Mesenchymal stem cell (in vitro differentiated cells and primary cell): ENCODE measurements at regions not wholly inside any gene's neighbourhood (a gene's known extent, or its start where the extent isn't known, plus 50 kb on each side); places are given as distances from the start of the nearest gene placed in this dataset.
A peak's percentile ranks its signal among the peaks of the same experiment; 100 is the strongest.

ENCODE experiments used
- DNase-seq: peaks from one replicate; pipeline ENCODE4 v3.0.0-alpha.2; 2013
- H2AFZ ChIP-seq: one replicate; pipeline ENCODE4 v1.6.1; 2013; ENCODE audit warnings: low read depth, mild to moderate bottlenecking, control low read depth, inconsistent platforms, low read length, moderate library complexity
- H2AK5ac ChIP-seq: 2 replicates; pipeline ENCODE4 v1.6.1; 2013; ENCODE audit warnings: low read length, moderate library complexity, mild to moderate bottlenecking, inconsistent platforms; ENCODE audit not compliant: severe bottlenecking
- H2BK120ac ChIP-seq: one replicate; pipeline ENCODE4 v1.6.1; 2013; ENCODE audit warnings: low read depth, mild to moderate bottlenecking, inconsistent platforms, low read length, moderate library complexity
- H2BK12ac ChIP-seq, 2 experiments: one replicate each; pipeline ENCODE4 v1.6.1; 2013; ENCODE audit warnings: inconsistent platforms in 2 of 2, low read length in 2 of 2, mild to moderate bottlenecking in 2 of 2, moderate library complexity in 2 of 2, control low read depth in 1 of 2
- H2BK15ac ChIP-seq: one replicate; pipeline ENCODE4 v1.6.1; 2013; ENCODE audit warnings: mild to moderate bottlenecking, low read depth, inconsistent platforms; ENCODE audit not compliant: poor library complexity, severe bottlenecking
- H2BK5ac ChIP-seq: 2 replicates; pipeline ENCODE4 v1.6.1; 2013; ENCODE audit warnings: low read depth, mild to moderate bottlenecking, low read length, control low read depth, inconsistent platforms; ENCODE audit not compliant: poor library complexity, severe bottlenecking
- H3K14ac ChIP-seq, 2 experiments: one replicate each; pipeline ENCODE4 v1.6.1; 2013; ENCODE audit warnings: inconsistent platforms in 2 of 2, low read length in 2 of 2, control low read depth in 1 of 2, mild to moderate bottlenecking in 1 of 2, moderate library complexity in 1 of 2
- H3K18ac ChIP-seq, 2 experiments: one replicate each; pipeline ENCODE4 v1.6.1; 2013; ENCODE audit warnings: inconsistent platforms in 2 of 2, low read length in 2 of 2, control low read depth in 1 of 2, low read depth in 1 of 2, mild to moderate bottlenecking in 1 of 2
- H3K23ac ChIP-seq, 2 experiments: one replicate each; pipeline ENCODE4 v1.6.1; 2013; ENCODE audit warnings: inconsistent platforms in 2 of 2, low read length in 2 of 2, mild to moderate bottlenecking in 2 of 2, moderate library complexity in 2 of 2, control low read depth in 1 of 2
- H3K27ac ChIP-seq: 2 replicates; pipeline ENCODE4 v1.5.1; 2013; ENCODE audit warnings: mild to moderate bottlenecking, moderate library complexity, low read length, control low read depth, inconsistent platforms; ENCODE audit not compliant: poor library complexity, severe bottlenecking
- H3K27me3 ChIP-seq, 2 experiments: 2 replicates each; pipeline versions ENCODE4 v1.6.1 to v1.7.0; 2013; ENCODE audit warnings: low read length in 2 of 2, mild to moderate bottlenecking in 2 of 2, moderate library complexity in 2 of 2, control low read depth in 1 of 2, inconsistent platforms in 1 of 2; ENCODE audit not compliant: control insufficient read depth in 1 of 2, insufficient read depth in 1 of 2
- H3K36me3 ChIP-seq, 2 experiments: 2 replicates each; pipeline versions ENCODE4 v1.6.1 to v1.7.0; 2013; ENCODE audit warnings: low read length in 2 of 2, control low read depth in 1 of 2, inconsistent platforms in 1 of 2, low read depth in 1 of 2, mild to moderate bottlenecking in 1 of 2; ENCODE audit not compliant: insufficient read depth in 2 of 2, control insufficient read depth in 1 of 2
- H3K4ac ChIP-seq, 2 experiments: one replicate each; pipeline ENCODE4 v1.6.1; 2013; ENCODE audit warnings: inconsistent platforms in 2 of 2, low read length in 2 of 2, mild to moderate bottlenecking in 2 of 2, moderate library complexity in 2 of 2, control low read depth in 1 of 2, low read depth in 1 of 2
- H3K4me1 ChIP-seq: 2 replicates; pipeline ENCODE4 v1.6.1; 2013; ENCODE audit warnings: low read depth, low read length, control low read depth; ENCODE audit not compliant: control insufficient read depth, insufficient read depth
- H3K4me2 ChIP-seq: 2 replicates; pipeline ENCODE4 v1.6.1; 2013; ENCODE audit warnings: low read length, mild to moderate bottlenecking, inconsistent platforms; ENCODE audit not compliant: poor library complexity, severe bottlenecking
- H3K4me3 ChIP-seq, 2 experiments: 2 replicates each; pipeline versions ENCODE4 v1.5.1 to v1.7.0; 2013; ENCODE audit warnings: low read length in 2 of 2, mild to moderate bottlenecking in 2 of 2, control low read depth in 1 of 2, low read depth in 1 of 2; ENCODE audit not compliant: insufficient read depth in 1 of 2
- H3K79me1 ChIP-seq: replicated peaks from 2 replicates; pipeline ENCODE4 v1.6.1; 2013; ENCODE audit warnings: mild to moderate bottlenecking, control low read depth, low read length, inconsistent platforms; ENCODE audit not compliant: poor library complexity, severe bottlenecking
- H3K9ac ChIP-seq: 2 replicates; pipeline ENCODE4 v1.7.0; 2013; ENCODE audit warnings: mild to moderate bottlenecking, low read length, moderate library complexity
- H3K9me3 ChIP-seq: 2 replicates; pipeline ENCODE4 v1.7.0; 2013; ENCODE audit warnings: mild to moderate bottlenecking, low read length; ENCODE audit not compliant: control insufficient read depth
- H4K8ac ChIP-seq: one replicate; pipeline ENCODE4 v1.6.1; 2013; ENCODE audit warnings: inconsistent platforms, mild to moderate bottlenecking, low read length, moderate library complexity
- H4K91ac ChIP-seq: one replicate; pipeline ENCODE4 v1.6.1; 2013; ENCODE audit warnings: mild to moderate bottlenecking, low read length, inconsistent platforms
- WGBS: methylation state at CpG from one replicate; pipeline ENCODE4 v1.1.7; 2013; ENCODE audit warnings: mixed read lengths; 5-methylcytosine and 5-hydroxymethylcytosine counted together

DNA sequence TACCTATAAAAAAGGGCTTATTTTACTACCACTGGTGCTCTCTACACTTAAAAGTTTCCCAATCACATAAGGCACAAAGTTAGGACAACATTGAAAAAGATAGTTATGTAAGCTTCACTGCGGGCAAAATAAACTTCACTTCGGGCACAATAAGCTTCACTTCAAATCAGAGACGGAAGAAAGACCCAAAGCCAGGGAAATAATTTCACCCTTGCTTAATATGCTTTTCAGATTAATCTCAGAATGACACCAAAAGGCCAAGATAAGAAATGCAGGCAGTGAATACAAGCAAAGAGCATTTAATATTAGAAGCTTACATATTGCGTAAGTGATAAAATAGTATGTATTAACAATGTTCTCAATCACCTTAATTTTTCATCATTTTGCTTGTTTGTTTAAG, 444.2 kb downstream of the SETD4 start:
- no peak overlapping the region for H3K4me3 ChIP-seq
- no peak overlapping the region for H3K14ac ChIP-seq
- H3K9ac ChIP-seq, result peak overlapping the region; percentile 76
- H2BK15ac ChIP-seq, result no peak overlapping the region
- H3K4ac ChIP-seq, result no peak overlapping the region
- no peak overlapping the region for H2AK5ac ChIP-seq
- no peak overlapping the region for H4K91ac ChIP-seq
- 79% methylated on average over 3 of the region's 4 CpGs for WGBS
- no peak overlapping the region for H3K18ac ChIP-seq
- H4K8ac ChIP-seq, result no peak overlapping the region
- H3K23ac ChIP-seq, result no peak overlapping the region
- no peak overlapping the region for H2BK5ac ChIP-seq
- no peaks in the 10 kb centered on the region for H3K36me3 ChIP-seq
- DNase-seq, result peak; percentile 29
- H3K4me1 ChIP-seq, result no peaks in the 10 kb centered on the region
- H2BK12ac ChIP-seq, result no peak overlapping the region
- H3K27ac ChIP-seq, result no peak overlapping the region
- H3K79me1 ChIP-seq, result no peaks in the 10 kb centered on the region
- H3K9me3 ChIP-seq, result no peaks in the 10 kb centered on the region
- H3K4me2 ChIP-seq, result no peak overlapping the region
- H3K27me3 ChIP-seq, result no peaks in the 10 kb centered on the region
- no peak overlapping the region for H2BK120ac ChIP-seq
- no peak overlapping the region for H2AFZ ChIP-seq

DNA sequence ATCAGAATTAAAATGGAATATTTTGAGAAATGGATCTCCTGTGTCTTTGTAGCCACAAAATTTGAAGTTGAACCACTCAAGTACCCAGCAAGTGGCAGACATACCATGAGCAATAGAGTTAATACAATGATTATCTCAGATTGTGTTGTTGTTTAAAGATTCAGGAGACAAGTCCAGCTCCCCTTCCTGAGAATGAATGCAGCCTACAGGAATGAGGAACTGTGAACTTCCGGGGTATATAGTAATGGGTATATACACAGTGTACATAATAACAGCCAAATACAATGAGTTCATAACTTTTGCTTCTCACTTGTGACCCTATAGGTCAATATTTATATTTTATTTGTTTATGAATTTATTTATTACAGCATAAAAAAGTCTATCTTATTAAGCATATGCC, 445.0 kb downstream of the SETD4 start:
- H2BK12ac ChIP-seq, result no peak overlapping the region
- H3K14ac ChIP-seq, result no peak overlapping the region
- WGBS, result no CpG with 5 or more reads among the region's 1 CpG
- no peak overlapping the region for H2AK5ac ChIP-seq
- no peak overlapping the region for H3K23ac ChIP-seq
- no peaks in the 10 kb centered on the region for H3K79me1 ChIP-seq
- no peak overlapping the region for H4K8ac ChIP-seq
- H3K9me3 ChIP-seq, result no peaks in the 10 kb centered on the region
- no peak overlapping the region for H3K4ac ChIP-seq
- no peak for DNase-seq
- H3K9ac ChIP-seq, result peak overlapping the region; percentile 76
- H3K4me3 ChIP-seq, result no peak overlapping the region
- H2BK120ac ChIP-seq, result no peak overlapping the region
- H3K27me3 ChIP-seq, result no peaks in the 10 kb centered on the region
- H2BK15ac ChIP-seq, result no peak overlapping the region
- H3K36me3 ChIP-seq, result no peaks in the 10 kb centered on the region
- no peaks in the 10 kb centered on the region for H3K4me1 ChIP-seq
- H3K4me2 ChIP-seq, result no peak overlapping the region
- H3K27ac ChIP-seq, result no peak overlapping the region
- no peak overlapping the region for H2AFZ ChIP-seq
- no peak overlapping the region for H2BK5ac ChIP-seq
- H4K91ac ChIP-seq, result no peak overlapping the region
- no peak overlapping the region for H3K18ac ChIP-seq

DNA sequence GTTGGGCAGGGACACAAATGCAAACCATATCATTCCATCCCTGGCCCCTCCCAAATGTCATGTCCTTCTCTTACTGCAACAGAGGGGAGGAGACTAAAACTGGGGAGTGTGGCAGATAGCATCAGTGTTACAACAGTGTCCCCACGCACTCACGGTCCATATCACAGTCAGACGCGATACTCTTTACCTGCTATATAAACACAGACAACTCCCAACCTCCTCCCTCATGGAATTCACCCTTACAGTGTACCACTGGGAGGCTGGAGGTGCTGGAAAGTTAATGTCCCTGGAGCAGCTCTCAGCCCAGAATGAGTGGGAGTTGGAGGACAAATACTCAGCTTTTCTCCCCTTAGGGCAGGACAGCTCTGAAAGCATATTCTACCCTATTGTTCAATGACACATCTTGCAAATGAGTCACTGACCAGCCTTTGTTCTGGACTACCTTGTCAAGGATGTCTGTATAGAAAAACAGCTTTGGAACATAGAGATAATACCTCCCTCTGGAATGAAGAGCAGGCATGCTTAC, 445.9 kb downstream of the SETD4 start:
- Histone ChIP-seq H3K9ac (no peak overlapping the region), H3K23ac (no peak overlapping the region), H3K27ac (no peak overlapping the region), H2BK15ac (no peak overlapping the region), H2AK5ac (no peak overlapping the region), H3K27me3 (no peaks in the 10 kb centered on the region), H2AFZ (no peak overlapping the region), H2BK5ac (no peak overlapping the region), H3K9me3 (no peaks in the 10 kb centered on the region), H3K4me3 (no peak overlapping the region), H3K36me3 (no peaks in the 10 kb centered on the region), H2BK120ac (no peak overlapping the region), H4K91ac (peak overlapping the region; percentile 53), H3K4me1 (no peaks in the 10 kb centered on the region), H4K8ac (no peak overlapping the region), H3K4ac (no peak overlapping the region), H2BK12ac (peak overlapping the region in 1 of 2 experiments; percentile 26), H3K18ac (peak overlapping the region; percentile 18 to 60), H3K79me1 (no peaks in the 10 kb centered on the region), H3K14ac (no peak overlapping the region), H3K4me2 (no peak overlapping the region)
- WGBS, result 100% methylated on average over 3 of the region's 4 CpGs
- no peak for DNase-seq

DNA sequence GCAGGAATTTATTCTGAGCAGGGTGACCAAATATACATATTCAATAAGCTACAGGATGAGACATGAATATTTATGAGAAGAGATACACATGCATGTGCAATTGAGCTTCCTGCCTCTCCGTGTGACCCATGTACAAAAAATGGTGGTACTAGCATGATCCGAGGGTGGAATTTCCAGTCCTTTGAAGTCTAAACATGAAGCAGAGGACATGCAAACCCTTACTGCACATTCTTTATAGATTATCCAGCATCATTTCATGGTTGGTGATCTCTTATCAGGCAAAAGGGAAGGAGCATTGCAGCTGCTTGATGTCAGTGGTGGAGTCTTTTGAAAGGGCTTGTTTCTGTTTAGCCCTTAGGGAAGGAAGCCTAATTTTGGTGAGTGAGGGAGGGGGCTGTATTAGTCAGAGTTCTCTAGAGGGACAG, 448.6 kb downstream of the SETD4 start:
- 93% methylated on average over 2 of the region's 2 CpGs for WGBS
- H3K4me1 ChIP-seq, result no peaks in the 10 kb centered on the region
- no peak overlapping the region for H3K4ac ChIP-seq
- H2AK5ac ChIP-seq, result no peak overlapping the region
- H3K23ac ChIP-seq, result no peak overlapping the region
- H2BK12ac ChIP-seq, result no peak overlapping the region
- DNase-seq, result peak; percentile 14
- no peak overlapping the region for H3K27ac ChIP-seq
- H3K36me3 ChIP-seq, result no peaks in the 10 kb centered on the region
- H3K9ac ChIP-seq, result no peak overlapping the region
- H3K18ac ChIP-seq, result no peak overlapping the region
- no peak overlapping the region for H4K8ac ChIP-seq
- no peak overlapping the region for H4K91ac ChIP-seq
- no peak overlapping the region for H3K14ac ChIP-seq
- no peak overlapping the region for H3K4me2 ChIP-seq
- H3K79me1 ChIP-seq, result no peaks in the 10 kb centered on the region
- no peak overlapping the region for H2BK120ac ChIP-seq
- H2BK15ac ChIP-seq, result no peak overlapping the region
- H2BK5ac ChIP-seq, result no peak overlapping the region
- no peak overlapping the region for H2AFZ ChIP-seq
- H3K4me3 ChIP-seq, result no peak overlapping the region
- no peaks in the 10 kb centered on the region for H3K9me3 ChIP-seq
- no peaks in the 10 kb centered on the region for H3K27me3 ChIP-seq
